GM21717 (cell line): ENCODE measurements at regions not wholly inside any gene's neighbourhood (a gene's known extent, or its start where the extent isn't known, plus 50 kb on each side); places are given as distances from the start of the nearest gene placed in this dataset.

Source experiments
- ATAC-seq: cut with Tn5 transposase; IDR thresholded peaks from one replicate; pipeline ENCODE4 v1.9.1; 2021; ENCODE audit warnings: mild to moderate bottlenecking, moderate library complexity; ENCODE audit not compliant: unreplicated experiment

GRCh38 chr1:70874818-70875217 lies 172.8 kb downstream of the PTGER3 start:
- no peak for ATAC-seq

GRCh38 chr1:70877343-70877742 lies 170.3 kb downstream of the PTGER3 start:
- no peak for ATAC-seq

GRCh38 chr1:70887936-70888335 lies 159.7 kb downstream of the PTGER3 start:
- ATAC-seq = no peak

- ATAC-seq = no peak
These were observed 158.9 kb downstream of the PTGER3 start for GRCh38 chr1:70888722-70889121.

GRCh38 chr1:70890408-70890807 lies 157.2 kb downstream of the PTGER3 start:
- ATAC-seq = no peak

- ATAC-seq = no peak
These were observed 156.4 kb downstream of the PTGER3 start for GRCh38 chr1:70891051-70891843.

GRCh38 chr1:70892140-70892539 lies 155.5 kb downstream of the PTGER3 start:
- no peak for ATAC-seq

GRCh38 chr1:70892930-70893329 lies 154.7 kb downstream of the PTGER3 start:
- ATAC-seq = no peak

GRCh38 chr1:70893381-70893780 lies 154.2 kb downstream of the PTGER3 start:
- no peak for ATAC-seq

- no peak for ATAC-seq
These were observed 152.1 kb downstream of the PTGER3 start for GRCh38 chr1:70895531-70895930.

GRCh38 chr1:70896224-70896623 lies 151.4 kb downstream of the PTGER3 start:
- ATAC-seq = no peak

GRCh38 chr1:70897273-70897672 lies 150.3 kb downstream of the PTGER3 start:
- no peak for ATAC-seq

GRCh38 chr1:70899735-70900134 lies 147.9 kb downstream of the PTGER3 start:
- ATAC-seq = no peak

- no peak for ATAC-seq
These were observed 145.4 kb downstream of the PTGER3 start for GRCh38 chr1:70902211-70902610.

- no peak for ATAC-seq
These were observed 140.8 kb downstream of the PTGER3 start for GRCh38 chr1:70906800-70907199.

- no peak for ATAC-seq
These were observed 139.9 kb downstream of the PTGER3 start for GRCh38 chr1:70907563-70908310.

- no peak for ATAC-seq
These were observed 138.3 kb downstream of the PTGER3 start for GRCh38 chr1:70909262-70909822.

- ATAC-seq = peak; percentile 81
These were observed 137.6 kb downstream of the PTGER3 start for GRCh38 chr1:70910013-70910412.

GRCh38 chr1:70911861-70912260 lies 135.8 kb downstream of the PTGER3 start:
- no peak for ATAC-seq

- no peak for ATAC-seq
These were observed 133.4 kb downstream of the PTGER3 start for GRCh38 chr1:70914224-70914623.

GRCh38 chr1:70915258-70916033 lies 132.2 kb downstream of the PTGER3 start:
- ATAC-seq = no peak
